Hematopoietic multipotent progenitor cell treated with erythropoietin and hydrocortisone succinate and interleukin-3 and kit ligand, for 15 days (in vitro differentiated cells): ENCODE measurements at regions not wholly inside any gene's neighbourhood (a gene's known extent, or its start where the extent isn't known, plus 50 kb on each side); places are given as distances from the start of the nearest gene placed in this dataset.

ENCODE experiments used
- DNase-seq: peaks from one replicate; pipeline ENCODE4 v3.0.0-alpha.2; 2015; ENCODE audit warnings: low spot score

GRCh38 chr1:106080608-106081325, 975.7 kb upstream of the PRMT6 start:
- no peak for DNase-seq

- DNase-seq: no peak
These were observed 945.4 kb upstream of the PRMT6 start for GRCh38 chr1:106111044-106111443.

DNA sequence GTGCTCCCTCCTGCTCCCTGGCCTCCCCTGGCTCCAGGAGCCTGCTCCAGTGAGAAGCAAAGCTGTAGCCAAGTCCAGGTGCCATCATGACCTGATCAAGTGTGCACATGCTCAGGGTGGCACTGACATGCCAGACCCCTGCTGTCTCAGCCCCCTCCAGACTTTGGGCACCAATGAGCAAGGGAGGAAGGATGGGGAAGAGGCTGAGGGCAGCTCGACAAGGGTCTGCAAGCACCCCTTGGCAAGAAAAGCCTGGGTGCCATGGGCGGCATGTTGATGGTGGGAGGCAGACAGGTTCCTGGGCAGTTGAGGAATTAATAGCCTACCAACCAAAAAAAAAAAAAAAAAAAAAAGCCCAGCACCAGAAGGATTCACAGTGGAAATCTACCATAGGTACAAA, 942.6 kb upstream of the PRMT6 start:
- DNase-seq: no peak

- no peak for DNase-seq
These were observed 935.7 kb upstream of the PRMT6 start for GRCh38 chr1:106120789-106121188.

DNA sequence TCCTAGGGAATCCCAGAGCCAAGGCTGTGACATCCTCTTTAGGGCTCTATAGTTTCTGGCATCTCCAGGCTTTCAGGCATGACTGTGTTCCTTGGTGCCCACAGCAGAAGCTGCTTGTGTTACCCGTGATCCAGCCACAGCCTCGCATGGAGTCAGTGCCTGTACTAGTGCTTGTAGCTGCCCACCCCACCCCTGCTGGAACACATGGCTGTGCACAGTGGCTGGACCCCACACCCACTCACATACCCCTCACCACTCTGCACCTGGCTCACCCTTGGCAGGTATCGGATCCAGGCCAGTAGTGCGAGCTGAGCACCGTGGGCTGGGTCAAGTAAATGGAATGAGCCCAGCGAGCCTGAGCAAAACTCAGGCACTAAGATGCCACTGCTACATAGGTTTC, 934.7 kb upstream of the PRMT6 start:
- DNase-seq: no peak

GRCh38 chr1:106134561-106134960, 921.9 kb upstream of the PRMT6 start:
- no peak for DNase-seq

- no peak for DNase-seq
These were observed 883.4 kb upstream of the PRMT6 start for GRCh38 chr1:106173101-106173500.

GRCh38 chr1:106178791-106179190, 877.7 kb upstream of the PRMT6 start:
- DNase-seq: no peak

DNA sequence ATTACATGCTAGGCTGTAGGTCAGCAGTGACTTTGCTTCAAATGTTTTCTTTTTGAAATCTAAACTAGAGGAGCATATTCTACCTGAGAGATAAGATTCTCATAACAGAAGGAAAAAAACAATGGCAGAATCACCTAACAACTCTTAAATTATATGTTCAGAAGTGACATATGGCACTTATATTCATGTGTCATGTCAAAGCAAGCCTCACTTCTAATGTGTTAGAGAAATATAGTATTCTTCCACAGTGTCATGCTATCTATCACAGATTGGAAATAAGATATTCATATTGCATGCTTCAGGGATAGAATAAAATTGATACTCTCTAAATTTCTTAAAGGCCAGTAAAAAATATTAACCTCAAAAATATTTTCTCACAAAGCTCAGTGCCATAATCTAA, 874.6 kb upstream of the PRMT6 start:
- DNase-seq: no peak

GRCh38 chr1:106185089-106185488, 871.4 kb upstream of the PRMT6 start:
- no peak for DNase-seq

DNA sequence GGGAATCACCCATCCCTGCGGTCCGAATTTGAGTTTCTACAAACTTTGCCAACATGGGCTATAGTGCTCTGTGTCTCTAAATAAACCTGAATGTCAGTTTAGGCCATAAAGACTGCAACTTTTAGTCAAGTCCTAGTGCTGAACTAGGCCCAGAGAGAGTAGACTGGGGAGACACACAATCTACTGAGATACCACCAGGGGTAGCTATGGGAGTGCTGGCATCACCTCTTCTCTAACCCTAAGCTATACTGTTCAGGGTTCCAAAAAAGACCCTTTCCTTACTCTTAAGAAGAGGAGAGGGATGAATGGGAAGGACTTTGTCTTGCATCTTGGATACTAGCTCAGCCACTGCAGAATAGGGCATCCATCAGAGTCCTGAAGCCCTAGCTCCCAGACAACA, 866.7 kb upstream of the PRMT6 start:
- DNase-seq: no peak

DNA sequence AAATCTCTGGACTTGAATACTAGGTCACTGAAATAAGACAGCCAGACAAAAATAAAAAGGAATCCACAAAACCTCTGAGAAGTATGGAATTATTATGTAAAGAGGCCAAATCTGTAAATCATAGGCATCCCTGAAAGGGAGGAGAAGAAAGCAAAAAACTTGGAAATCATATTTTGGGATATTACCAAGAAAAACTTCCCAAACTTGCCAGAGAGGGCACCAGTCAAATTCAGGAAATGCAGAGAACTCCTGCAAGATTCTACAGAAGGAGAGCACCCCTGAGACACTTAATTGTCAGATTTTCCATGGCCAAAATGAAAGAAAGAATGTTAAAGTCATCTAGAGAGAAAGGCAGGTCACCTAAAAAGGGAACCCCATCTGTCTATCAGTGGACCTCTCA, 862.3 kb upstream of the PRMT6 start:
- DNase-seq: no peak

DNA sequence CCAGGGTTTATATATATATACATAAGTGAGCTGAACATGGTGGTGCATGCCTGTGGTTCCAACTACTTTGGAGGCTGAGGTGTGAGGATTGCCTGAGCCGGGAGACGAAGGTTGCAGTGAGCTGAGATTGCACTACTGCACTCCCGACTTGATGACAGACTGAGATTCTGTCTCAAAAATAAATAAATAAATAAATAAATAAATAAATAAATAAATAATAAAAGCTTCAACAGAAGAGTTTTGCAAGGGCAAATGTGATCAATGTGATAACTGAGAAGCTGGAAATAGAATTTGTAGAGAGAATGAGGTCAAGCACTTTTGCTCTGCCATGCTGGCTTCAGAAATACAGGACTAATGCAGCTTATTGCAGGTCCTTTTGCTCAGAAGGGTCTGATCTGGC, 855.8 kb upstream of the PRMT6 start:
- no peak for DNase-seq

DNA sequence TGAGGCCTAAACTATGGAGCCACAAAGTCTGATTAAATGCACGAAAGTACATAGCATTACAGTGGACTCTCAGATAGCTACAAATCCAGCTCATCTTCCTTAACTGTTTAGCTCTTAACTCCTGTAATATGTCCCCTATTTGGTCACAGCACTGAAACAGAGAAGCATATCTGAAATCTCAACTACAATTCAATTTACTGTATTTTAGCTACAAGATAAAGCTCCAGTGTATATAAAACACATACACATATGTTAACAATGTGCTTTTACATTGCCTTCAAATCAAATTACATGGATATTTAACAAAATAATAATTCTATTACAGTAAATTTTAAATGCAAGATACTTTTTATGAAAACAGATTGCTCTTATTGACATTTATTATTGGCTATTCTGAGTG, 849.3 kb upstream of the PRMT6 start:
- no peak for DNase-seq

DNA sequence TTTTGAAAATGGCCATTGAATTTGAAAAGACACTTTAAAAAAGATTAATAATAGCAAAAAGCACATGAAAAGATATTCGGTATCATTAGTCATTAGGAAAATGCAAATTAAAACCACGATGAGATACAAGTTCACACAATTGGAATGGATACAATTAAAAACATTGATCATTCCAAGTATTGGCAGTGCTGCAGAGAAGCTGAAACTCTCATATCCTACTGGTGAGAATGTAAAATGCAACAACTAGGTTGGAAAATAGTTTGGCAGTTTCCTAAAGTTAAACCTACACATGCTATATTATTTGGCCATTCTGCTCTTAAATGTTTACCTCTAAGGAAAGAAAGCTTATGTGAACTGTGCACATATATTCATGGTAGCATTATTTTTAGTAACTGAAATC, 838.7 kb upstream of the PRMT6 start:
- no peak for DNase-seq

GRCh38 chr1:106222403-106222802, 834.1 kb upstream of the PRMT6 start:
- no peak for DNase-seq

DNA sequence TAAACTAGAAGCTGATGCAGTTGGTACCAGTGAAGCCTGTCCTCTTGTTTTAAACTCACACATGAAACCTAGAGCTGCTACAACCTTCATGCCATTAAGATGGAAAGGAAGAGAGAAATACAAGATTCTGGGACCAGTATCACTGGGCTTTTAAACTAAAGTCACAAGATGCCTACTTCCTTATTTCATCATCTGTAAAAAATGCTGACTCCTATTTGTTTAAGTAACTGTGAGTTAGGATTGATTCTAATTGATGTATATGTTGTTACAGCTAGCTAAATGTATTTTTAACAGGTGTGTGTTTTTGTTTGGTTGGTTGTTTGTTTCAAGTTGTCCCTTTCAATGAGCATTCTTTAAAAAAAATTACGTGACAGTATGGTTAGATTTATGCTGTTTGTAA, 833.3 kb upstream of the PRMT6 start:
- DNase-seq: no peak

DNA sequence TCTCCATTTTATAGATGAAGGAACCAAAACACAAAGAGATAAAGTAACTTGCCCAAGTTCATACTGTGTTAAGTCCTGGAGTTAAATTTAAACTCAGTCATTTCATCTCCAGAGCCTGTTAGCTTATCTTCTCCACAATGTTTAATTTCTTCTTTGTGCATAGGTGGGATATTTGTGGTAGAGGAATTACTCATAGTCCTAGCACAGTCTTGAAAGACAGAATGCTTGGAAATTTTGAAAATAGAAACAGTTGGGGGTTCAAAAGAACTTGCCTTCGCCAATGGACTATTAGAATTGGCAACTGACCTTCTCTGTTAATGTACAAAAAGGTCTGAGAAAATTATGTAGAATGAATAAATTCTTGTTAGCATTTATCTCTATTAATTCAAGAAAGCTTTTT, 832.0 kb upstream of the PRMT6 start:
- DNase-seq: no peak

DNA sequence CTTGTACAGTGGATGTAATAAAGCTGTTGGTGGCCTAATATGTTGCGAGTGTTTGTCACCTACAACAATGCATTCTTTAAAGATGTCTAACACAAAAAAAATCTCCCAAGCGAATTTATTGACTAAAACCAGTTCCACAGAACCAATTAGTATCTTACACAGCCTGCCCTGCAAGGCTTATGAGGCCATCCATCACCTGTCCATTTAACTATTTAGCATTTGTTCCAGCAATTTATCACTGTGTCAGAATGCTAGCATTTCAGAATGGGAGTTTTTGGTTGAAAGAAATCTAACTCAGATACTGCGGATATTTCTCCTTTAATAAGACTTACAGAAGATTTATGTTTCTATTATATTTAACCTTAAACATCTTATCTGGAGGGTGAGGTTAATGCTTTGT, 831.1 kb upstream of the PRMT6 start:
- DNase-seq: no peak

- no peak for DNase-seq
These were observed 829.9 kb upstream of the PRMT6 start for GRCh38 chr1:106226550-106226949.

DNA sequence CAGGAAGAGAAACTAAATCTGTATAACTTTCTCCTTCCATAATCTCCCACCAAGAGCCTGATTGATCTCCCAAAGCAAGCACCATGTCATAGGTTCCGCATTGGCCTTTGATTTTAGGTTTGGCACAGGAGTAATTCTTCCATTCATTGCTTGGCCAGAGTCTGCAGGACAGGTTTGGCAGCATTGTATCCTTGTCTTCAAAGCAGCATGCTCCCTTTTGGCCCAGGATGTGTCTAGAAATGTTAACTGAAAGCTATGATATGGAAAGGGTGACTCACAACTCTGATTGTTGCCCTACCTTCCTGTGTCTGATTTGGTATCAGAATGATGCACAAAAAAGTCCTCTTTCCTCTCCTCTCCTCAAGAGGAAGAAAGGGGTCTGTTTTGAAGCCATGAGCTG, 824.3 kb upstream of the PRMT6 start:
- DNase-seq: no peak

DNA sequence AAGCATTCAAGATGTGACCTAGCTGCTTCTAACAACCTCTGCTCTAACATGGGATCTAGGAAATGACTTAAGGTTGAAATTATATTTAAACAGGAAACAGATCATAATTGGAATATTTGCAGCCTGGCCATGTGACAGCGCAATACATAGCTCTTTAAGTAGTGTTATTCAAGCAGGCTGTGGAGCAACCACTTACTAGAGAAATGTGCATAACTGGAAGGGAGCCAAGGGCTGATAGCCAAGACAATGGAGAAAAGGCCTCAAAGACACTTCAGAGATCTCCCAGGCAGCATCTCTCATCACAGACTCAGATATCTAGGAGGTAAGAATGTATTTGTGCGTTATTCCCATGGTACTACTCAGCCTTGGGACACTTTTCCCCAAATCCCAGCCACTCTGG, 823.0 kb upstream of the PRMT6 start:
- no peak for DNase-seq

- no peak for DNase-seq
These were observed 807.1 kb upstream of the PRMT6 start for GRCh38 chr1:106249365-106249764.

DNA sequence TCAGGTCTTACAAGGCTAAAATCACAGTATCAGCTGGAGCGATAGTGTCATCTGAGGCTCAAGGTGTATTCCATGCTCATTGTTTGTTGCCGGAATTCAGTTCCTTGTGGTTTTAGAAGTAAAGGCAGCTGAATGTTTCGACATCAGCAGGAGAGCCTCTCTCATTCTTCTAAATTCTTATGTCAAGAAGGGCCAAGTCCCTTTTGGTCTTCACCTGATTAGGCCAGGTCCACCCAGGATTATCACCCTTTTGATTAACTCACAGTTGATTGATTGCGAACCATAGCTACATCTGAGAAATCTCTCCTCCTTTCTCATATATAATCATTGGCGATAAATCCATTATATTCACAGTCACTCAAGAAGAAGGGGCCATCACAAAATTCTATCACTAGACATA, 806.7 kb upstream of the PRMT6 start:
- DNase-seq: no peak

GRCh38 chr1:106254748-106255147, 801.7 kb upstream of the PRMT6 start:
- no peak for DNase-seq
